Stimulated activated CD4-positive, alpha-beta T cell treated with anti-CD3 and anti-CD28 coated beads, Interleukin-4, amount 100 ng/mL, for 24 hours (primary cell): ENCODE measurements at regions not wholly inside any gene's neighbourhood (a gene's known extent, or its start where the extent isn't known, plus 50 kb on each side); places are given as distances from the start of the nearest gene placed in this dataset.

Experiments used
- DNase-seq: peaks from one replicate; pipeline ENCODE4 v3.0.0-alpha.2; 2020

DNA sequence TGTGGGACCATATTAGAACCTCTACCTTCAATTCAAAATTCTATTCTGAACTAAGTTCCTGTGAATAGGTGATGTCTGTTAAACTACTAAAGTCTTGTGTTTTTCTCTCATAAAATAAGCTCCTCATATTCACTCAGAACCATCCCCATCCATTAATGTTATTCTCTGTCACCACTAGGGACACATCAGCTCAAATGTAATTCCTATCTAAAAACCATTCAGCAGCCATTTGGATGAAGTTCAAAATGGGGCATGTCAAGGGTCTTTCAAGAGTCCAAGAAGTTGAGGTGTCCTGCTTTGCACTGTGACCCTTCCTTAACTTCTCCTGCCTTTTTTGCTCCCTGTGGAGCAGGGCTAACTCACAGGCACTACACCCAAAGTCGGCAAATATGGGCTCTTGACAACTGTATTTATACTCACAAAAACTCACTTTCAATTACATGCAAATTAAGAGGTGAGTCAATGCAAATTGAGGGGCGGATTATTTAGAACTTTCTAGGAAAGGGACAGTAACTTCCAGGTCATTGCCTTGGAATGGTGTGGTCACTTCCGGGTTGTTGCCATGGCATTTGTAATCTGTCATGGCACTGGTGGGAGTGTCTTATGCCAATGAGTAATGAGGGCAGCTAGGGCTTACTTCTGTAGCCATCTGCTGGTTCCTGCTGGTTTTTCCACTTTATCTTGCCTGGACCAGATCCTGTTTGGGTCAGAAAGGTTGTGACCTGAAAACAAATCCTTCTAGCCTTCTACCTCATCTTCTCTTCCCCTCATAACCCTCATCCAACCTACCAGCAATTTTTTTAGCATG lies 128.2 kb upstream of the COX10 start:
- DNase-seq = no peak

DNA sequence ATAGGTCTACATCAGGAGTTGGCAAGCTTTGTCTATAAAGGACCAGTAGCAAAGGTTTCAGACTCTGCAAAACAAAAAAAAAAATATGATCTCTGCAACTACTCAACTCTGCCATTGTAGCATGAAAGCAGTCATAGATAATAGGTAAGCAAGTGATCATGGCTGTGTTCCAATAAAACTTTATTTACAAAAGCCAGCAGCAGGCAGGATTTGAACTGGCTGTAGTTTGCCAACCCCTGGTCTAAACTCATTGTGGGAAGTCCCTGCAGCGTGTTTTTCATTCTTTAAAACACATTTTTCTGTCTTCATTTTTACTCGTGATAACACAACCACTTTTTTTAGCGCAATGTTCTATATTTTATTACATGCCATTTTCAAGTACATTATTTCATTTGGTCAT lies 127.5 kb upstream of the COX10 start:
- no peak for DNase-seq

DNA sequence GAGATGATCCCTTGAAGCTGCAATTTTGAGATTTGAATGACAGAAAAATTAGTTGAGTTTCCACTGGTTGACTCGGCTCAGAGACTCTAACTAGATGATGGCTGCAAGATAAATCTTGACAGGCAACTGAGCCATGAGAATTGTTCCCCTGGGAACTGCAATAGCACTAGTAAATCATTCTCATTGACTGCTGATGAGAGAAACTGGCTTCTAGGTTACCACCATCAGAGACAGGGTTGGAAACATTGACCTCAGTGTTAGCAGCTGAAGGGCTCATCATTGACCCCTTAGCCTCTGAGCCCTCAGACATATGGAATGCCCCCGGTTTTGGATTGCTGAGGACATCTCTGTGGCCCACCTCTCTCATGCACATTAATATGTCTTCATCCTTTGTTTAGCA lies 125.4 kb upstream of the COX10 start:
- no peak for DNase-seq

DNA sequence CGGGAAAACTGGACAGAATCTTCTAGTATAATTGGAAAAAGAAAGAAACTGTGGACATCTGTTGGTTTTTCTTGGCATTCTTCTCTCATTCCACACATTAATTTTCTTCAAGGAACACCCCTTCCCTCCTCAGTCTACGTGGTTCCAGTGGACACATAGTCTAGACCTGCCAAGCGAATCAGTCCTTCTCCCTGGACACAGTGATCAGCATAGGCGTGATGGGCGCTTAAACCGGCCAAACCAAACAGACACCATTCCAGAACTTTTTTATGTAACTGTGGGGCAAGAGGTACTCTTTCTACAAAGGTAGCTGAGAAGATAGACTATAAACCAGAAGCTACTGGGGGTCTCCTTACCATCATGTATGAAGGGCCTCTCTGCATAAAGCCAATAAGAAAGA lies 121.8 kb upstream of the COX10 start:
- no peak for DNase-seq

DNA sequence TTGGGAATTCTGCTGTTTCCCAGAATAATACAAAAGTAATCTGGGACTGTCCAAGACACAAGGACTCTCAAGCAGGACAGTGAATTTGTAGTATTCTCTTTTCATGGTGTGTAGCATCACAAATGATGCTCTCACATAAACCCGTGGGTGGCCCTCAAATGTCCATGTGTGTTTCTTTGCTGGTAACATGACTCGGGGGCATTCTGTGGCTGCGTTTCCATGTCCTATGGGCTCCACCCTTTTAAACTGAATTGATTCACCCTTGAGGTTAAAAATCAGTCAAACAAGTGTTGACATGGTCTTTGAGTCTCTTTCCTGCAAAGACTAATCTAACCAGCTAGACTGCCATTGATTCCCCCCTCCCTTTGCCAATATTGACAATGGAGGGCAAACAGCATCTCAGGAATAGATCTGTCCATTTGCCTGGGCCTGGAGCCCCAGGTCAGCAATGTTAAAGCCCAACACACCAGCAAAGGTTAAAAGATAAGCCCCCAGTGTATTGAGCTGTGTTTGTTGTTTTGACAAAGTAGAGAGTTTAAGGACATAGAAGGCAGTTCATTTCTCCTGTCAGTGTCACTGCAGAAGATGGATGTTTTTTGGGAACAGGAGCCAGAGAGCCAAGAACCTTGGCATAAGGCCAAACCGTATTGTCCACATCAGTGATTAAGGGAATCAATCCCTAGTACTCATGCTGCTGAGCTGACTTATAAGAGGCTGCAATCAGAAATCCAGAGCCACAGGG lies 117.1 kb upstream of the COX10 start:
- DNase-seq = no peak

DNA sequence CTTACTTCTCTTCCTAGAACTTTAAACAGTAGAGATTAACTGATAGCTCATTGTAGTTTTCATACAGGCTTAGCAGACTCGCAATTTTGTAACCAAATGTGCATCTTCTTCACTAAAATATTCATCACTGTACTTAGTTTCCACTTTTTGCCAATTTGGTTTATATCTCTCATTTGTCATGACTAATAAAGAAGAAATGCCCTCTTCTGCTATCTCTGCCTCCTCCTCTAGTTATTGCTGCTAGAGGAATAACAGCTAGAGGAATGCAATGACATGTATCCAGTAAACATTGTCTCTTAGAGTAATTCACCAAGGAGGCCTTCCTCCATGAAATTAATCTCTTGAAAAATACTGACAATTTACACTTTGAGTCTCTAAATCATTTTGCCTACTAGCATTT lies 115.5 kb upstream of the COX10 start:
- DNase-seq = no peak

DNA sequence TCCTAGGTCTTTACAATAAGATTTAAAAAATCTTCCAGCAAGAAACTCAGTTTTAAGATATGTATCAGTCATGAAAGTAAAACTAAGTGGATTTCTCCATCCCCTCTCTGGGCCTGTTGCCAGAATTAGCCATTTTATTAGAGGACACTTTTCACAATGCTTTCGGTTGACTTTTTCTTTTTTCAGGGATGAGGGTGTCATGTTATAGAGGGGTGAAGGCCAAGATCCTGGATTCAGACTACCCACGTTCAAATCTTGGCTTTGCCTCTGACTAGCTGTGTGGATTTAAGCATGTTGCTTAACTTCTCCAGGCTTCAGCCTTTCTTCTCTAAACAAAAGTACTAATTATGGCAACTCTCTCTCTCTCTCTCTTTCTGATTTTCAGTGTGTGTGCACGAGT lies 111.7 kb upstream of the COX10 start:
- DNase-seq = no peak

DNA sequence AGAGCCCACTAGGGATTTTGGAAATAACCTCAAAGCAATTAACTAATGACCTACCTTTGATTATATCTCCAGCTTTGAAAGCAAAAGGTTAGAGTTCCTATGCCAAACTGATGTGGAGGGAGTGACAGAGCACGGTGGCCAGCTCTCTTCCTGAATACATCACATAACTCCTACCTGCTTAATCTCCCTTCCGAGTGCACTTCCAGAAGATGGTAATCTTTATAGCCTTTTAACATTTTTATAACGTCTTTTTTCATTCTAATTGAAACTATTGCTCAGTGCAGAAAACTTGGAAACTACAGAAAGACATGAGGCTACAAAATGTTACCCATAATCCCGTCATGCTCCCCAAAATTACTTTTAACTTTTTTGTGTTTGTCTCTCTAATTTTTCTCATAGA lies 110.5 kb upstream of the COX10 start:
- no peak for DNase-seq

DNA sequence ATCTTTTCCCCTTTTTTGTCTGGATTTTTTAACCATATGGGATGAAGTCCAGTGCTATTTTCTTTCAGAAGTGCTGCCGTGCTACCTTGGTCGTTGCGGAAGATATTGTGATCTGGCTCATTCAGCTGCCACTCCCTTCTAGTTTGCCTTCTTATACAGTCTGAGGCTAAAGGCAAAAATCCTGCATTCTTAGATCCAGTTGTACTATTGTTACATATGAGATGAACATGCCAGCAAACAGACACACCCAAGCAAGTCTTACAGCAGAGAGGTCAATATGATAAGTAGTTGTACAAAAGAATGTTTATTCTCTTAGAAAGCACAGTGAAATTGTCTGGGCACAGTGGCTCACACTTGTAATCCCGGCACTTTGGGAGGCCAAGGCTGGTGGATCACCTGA lies 108.0 kb upstream of the COX10 start:
- DNase-seq = no peak

DNA sequence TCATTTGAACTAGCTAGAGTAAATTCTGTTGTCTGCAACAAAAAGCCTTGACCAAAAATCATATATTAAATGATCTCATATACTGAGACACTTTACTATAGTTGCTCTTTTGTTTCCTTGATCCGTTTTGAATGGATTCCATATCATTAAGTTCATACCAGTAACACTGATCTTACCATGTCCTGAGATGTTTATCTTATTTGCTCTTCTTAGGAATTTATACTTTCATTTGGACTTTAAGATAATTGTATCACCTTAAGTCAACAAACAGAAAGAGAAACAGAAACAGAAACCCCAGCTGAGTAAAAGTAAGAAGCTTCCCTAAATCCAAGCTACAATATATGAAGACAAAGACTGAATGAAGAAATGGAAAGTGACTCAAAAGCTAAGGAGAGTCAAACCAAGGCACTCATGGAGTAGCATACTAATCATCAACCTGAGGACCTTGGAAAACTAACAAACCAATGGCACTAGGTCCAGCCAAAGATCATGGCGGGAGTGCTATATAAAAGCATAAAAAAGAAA lies 106.5 kb upstream of the COX10 start:
- DNase-seq = no peak

DNA sequence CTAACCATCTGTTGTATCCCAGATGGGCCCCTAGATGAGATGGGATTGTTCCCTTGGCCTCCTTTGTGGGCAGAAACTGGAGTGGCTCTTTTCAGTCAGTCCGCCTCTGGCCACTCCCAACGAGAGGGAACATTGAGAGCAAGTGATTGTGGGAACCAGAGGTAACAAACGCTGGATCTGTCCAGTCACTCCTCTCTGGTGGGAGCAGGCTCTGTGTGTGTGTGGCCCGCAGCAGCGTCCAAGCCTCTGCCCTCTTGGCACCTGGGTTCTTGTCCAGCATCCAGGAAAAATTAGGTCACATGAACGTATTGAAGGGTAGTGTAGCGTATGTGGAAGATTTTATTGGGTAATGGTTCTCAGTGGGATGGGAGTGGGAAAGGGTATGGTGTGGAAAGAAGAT lies 101.9 kb upstream of the COX10 start:
- DNase-seq = no peak

DNA sequence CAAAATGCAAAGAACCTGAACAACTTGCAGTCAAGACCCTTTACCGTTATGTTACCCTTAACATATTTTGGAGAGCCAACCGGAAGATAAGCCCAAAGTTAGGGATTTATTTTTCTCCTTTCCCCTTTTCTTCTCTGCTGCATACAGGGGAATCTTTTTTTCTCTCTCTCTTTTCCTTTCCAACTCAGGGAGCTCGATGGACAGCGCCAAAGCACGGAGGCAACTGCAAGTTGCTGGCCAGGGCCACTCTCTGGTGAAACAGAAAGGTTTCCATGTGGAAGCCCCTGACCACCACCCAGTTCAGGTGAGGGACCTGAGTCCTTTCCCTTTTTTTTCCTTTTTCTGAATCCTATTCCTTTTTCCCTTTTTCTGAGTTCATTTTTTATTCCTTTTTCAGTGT lies 98.8 kb upstream of the COX10 start:
- no peak for DNase-seq

DNA sequence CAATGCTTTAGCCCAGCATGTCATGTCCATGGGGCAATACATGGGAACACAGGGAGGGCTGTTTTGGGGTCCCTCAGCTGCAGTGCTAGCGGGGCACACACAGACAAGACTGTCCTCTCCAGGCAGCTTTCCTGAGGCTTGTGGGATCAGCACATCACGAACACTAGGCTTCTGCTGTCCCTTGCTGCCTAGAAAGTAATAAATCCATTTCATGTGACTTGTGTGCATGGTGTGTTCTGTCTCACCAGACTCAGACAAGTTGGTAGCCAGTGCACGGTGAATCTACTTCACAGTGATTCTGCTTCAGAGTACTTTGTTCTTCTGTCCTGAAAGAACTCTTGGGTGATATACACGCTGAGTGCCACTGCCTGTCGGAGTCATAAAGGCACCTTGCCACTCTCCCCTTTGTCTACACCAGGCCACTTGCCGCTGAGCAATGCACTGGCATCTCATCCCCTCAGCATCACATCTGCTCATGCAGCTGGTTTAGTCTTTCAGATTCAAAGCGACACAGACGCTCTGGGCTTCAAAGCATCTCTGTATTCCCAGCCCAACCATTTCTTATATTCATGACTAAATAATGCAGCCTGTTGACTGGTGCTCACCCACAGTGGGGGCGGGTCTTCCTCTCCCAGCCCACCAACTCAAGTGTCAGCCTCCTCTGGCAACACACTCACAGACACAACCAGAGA lies 95.2 kb upstream of the COX10 start:
- no peak for DNase-seq

DNA sequence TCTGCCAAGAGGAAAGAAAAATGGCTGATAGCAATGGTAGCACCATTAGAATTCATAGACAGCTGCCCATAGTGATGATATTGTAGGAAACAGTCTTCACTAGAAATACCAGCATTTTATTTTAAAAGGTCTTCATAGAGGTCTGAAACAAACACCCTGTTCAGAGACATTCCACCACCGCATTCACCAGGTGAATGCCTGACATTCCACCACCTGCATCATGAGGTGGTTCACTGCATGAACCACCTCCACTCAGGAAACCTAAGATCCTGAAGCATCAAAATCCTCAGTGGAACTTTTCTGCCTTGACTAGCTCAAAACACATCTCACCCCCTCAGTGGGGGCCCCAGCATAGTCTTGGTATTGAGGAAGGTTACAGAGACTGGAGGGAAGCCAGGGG lies 91.5 kb upstream of the COX10 start:
- no peak for DNase-seq

DNA sequence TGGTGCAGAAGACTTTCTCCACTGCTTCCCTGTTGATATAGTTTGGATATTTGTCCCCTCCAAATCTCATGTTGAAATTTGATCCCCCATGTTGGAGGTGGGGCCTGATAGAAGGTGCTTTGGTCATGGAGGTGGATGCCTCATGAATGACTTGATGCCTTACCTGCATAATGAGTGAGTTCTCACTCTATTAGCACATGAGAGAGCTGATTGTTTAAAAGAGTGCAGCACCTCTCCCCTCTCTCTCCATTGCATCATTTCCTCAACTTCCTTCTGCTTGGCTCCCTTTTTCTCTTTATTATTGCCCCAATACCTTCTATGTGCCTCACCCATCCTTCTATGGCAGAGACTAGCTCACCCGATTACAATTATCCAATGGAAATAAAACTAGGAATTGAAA lies 90.8 kb upstream of the COX10 start:
- no peak for DNase-seq

DNA sequence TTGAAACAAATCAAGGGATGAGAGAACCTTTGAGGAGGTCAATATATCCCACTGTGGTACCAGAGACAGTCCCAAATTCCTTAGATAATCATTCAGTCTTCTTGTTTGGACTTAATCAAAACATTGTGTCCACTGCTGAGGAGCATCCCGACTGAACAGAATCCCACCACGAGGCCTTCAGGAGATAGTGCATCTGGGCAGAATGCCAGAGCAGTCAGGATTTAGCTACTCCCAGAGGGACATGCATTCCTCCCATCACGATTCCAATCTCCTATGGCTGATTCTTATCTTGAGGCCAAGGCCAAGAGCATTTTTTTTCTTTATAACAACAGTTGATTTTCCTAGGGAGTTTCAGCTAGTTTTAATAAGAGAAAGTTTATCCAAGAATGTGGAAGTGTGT lies 87.4 kb upstream of the COX10 start:
- DNase-seq = no peak

DNA sequence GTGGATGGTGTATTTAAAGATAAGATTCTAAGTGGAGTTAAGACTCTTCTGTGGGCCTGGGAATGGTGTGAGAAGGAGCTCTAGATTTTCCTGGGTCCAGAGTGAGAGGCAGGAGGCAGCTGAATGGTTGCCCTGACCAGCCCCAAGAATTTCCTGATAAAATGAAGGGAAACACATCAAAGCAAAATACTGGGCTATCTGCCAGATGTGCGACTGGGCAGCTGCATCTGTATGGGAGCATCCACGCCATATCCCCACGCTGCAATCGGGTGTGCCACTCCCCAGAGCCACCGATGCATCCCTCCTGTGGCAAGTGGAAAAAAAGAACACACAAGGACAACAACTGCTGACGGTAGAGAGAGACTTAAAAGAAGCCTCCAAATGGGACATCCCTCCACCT lies 84.3 kb upstream of the COX10 start:
- no peak for DNase-seq

DNA sequence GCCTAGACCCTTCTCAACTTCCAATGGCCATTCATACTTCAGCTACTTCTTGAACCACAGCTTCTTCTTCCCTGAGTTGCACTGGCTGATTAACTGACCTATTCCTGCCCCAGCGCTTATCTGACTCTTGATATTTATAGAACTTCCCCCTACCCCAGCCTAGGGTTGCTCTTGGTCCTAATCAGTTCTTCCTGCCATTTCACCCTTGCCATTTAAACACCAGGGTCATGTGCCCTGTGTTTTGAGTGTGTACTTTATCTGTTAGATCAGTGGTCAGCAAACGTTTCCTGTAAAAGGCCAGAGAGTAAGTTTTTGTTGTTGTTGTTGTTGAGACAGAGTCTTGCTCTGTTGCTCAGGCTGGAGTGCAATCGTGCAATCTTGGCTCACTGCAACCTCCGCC lies 82.4 kb upstream of the COX10 start:
- no peak for DNase-seq

DNA sequence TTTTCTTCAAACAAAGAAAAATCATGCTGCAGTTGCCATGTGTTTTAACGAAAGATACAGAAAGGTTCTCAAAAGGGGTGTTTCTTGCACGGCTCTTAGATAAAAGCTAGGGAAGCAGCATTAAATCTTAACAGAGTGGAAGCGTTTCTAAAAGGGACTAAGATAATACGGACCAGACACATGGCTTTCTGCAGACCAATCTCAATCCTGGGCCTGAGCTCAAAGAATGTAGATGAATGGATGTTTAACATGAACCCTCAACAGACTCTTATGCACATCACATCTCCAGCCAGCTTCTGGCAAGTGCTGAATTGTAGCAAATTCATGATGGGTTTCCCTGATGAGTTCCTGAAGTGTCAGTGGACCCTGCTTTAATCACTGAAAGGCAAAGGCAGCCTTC lies 80.2 kb upstream of the COX10 start:
- no peak for DNase-seq

DNA sequence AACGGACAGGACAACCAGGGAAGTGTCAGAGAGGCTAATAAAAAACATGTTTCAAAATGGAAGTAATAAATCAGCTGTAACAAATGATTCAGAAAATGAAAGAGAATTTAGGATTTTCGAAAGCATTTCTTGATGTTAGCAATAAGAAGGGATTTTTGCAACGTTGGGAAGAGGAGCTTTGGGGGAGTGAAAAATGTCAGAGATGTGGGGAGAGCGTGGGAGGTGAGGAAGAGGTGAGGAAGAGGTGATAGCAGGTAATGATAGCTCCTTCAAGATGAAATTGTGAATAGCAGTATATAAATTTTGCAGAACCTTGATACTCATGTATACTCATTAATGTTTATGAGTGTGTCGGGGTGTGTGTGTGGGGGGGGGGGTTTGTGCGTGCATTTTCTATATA lies 76.2 kb upstream of the COX10 start:
- DNase-seq = no peak

DNA sequence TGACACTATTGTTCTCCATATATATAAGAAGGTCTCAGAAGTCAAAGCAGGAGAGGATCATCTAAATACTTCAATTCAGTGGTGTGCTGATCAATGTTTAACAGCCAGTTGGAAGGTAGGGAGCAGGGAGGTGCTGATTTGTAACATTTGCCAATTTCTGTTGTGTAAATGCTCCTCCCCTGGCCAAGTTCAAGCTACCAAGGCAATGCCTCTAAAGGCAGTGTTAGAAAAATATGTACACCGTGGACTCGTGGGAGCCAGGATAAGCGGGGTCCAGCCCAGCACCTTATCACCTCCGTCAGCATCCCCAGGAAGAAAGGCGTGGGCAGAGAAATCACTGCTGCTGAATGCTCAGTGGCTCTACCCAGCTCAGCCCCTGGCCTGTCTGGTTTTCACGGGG lies 75.3 kb upstream of the COX10 start:
- DNase-seq = no peak

DNA sequence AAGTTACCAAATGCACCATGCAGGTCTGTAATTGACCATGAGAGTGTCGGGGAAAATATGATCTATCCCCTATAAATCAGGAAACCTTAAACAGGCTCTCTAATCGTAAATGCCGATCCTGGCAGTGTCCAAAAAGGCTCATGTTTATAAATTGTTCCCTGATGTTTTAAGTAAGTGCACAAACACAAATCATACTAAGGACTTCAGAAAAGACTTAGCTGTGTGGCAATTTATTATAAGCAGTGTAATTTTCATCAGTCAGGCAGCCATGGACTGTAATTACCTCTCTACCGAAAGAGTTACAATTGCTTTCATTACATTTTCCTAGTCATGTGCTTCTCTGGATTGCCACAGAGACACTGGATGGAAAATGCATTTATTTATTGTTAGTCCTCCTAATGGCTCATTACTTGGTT lies 73.4 kb upstream of the COX10 start:
- no peak for DNase-seq

DNA sequence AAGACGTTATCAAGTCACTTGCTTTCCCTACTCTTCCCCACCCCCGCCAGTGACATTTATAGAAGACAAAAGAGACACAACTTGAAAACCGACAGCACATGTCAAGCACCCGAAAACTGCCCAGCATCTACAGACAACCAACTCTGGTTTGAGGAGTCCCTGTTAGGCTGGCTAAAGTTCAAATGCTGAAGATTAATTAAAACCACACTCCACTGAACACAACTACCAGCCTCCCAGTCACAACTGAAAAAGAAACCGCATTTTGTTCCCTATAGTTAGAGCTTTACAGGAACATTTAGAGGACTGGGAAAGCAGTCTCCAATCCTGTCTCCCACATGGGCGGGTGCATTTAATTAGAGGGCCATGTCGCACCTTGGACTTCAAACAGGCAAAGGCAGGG lies 73.0 kb upstream of the COX10 start:
- DNase-seq = no peak

DNA sequence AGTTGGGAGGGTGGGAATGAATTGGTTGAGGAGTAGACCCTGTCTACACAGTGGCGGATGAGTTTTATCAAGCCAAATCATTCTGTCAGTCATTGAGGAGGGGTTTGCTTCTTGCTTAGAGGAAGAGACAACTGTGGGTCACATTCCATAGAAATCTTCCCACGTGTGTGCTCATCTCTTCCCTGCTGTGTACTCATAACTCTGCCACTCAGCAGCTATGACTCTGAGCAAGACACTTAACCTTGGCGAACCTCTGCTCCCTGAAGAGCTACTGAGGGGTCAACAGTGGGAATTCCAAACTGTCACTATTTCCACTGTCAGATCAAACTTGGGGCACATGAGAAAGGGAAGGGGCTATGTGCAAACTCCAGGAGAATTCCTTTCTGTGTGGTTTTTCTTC lies 72.6 kb upstream of the COX10 start:
- no peak for DNase-seq
